GM12865 (cell line): ENCODE measurements at regions not wholly inside any gene's neighbourhood (a gene's known extent, or its start where the extent isn't known, plus 50 kb on each side); places are given as distances from the start of the nearest gene placed in this dataset.
A peak's percentile ranks its signal among the peaks of the same experiment; 100 is the strongest.

Experiments used
- DNase-seq: peaks from one replicate; pipeline ENCODE4 v3.0.0; 2010; ENCODE audit warnings: low read depth
- H3K4me3 ChIP-seq: 2 replicates; pipeline ENCODE4 v1.5.1; 2011; ENCODE audit warnings: mild to moderate bottlenecking, low read depth, low read length, control low read depth
- CTCF ChIP-seq: IDR thresholded peaks from 2 replicates; pipeline ENCODE4 v1.5.1; 2011; ENCODE audit warnings: low read length, control low read depth, low read depth, inconsistent platforms; ENCODE audit not compliant: insufficient read depth; ENCODE audit errors: missing control alignments

DNA sequence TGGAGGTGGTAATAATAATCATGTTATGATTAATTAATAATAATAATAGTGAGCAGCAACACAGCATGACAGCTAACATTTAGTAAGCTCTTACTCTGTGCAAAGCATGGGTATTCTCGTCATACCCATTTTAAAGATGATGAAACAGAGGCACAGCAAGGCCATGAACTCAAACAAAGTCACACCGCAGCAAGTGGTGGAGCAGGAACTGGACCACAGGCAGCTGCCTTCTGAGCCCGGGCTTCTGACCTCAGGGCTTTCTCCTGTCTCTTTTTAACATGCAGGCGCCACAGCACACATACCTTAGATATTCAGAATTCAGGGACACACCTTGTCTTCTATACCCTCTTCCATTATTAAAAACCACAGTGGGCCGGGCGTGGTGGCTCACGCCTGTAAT is 50.7 kb upstream of the SPATA12 start:
- no peak overlapping the region for H3K4me3 ChIP-seq
- TF ChIP-seq CTCF: no peak
- no peak for DNase-seq

- no peak overlapping the region for H3K4me3 ChIP-seq
- no peak for DNase-seq
- no peak for TF ChIP-seq CTCF
These were observed 51.1 kb upstream of the SPATA12 start for GRCh38 chr3:57009367-57009766.

DNA sequence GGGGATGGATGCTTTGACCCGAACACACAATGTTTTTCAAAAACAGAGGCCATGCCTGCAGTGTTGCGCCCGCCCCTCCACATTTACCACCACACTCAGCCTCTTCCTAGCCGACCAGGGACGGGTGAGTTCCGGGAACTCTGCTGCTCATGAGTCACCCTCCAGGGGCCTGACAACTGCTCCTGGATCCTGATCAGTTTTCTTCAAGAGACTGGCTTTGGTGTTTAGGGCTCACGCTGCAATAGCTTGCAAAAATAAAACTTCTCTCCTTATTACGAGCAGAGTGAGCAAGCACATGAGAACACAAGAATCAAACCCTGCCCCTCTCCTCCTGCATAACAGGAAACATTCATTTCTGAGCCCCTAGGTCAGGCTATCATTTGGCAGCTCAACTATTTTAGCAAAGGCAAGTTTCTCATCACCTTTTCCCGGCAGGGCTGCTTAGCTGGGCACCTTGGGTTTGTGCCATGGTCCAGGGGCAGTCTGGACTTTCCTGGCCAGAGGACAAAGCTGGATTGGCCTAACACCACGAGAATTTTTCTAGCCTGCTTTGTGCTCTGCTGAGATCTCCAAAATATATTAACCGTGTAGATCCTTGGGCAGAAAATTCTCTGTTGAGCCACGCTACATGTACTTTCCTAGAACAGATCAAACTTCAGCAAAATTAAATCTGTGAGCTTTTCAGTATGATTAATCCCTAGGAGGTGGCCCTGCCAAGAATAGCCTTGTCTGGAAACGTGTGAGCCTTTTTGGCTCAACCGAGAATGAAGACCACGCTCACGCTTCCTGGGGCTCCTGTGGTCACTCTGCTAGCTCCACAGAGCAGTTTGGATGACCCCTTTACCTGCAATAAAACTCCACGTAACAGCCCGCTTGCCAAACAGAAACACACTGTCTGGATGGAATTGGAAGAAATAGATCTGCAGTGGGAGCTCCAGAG is 52.7 kb upstream of the SPATA12 start:
- no peak for DNase-seq
- no peak overlapping the region for H3K4me3 ChIP-seq
- TF ChIP-seq CTCF: no peak

- no peak for DNase-seq
- H3K4me3 ChIP-seq: no peak overlapping the region
- peak; percentile 32 for TF ChIP-seq CTCF
These were observed 53.5 kb upstream of the SPATA12 start for GRCh38 chr3:57006949-57007419.

DNA sequence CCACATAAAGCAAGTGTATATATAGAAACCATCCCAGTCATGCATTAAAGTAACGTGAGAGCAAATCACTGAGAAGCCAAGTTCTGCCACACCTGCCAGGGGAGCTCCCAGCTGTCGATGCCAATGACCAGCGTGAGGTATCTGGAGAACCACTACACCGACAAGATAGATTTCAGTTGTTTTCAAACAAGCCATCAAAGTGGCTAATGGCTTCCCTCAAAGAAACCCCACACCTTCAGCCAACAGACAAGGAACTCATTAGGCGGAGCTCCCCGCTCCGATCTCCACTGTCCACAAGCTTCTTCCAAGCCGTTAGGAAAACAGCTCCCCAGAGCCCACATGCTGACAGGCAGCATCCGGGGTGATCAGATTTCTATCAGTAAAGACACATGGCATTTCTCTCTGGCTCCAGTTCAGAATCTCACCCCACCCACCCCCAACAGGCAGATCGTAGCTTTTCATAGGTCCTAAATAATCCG is 54.2 kb upstream of the SPATA12 start:
- H3K4me3 ChIP-seq: no peak overlapping the region
- TF ChIP-seq CTCF: no peak
- DNase-seq: no peak

- TF ChIP-seq CTCF: no peak
- DNase-seq: no peak
- H3K4me3 ChIP-seq: no peak overlapping the region
These were observed 56.2 kb upstream of the SPATA12 start for GRCh38 chr3:57004229-57004628.
